ENCODE measurements at regions not wholly inside any gene's neighbourhood (a gene's known extent, or its start where the extent isn't known, plus 50 kb on each side); places are given as distances from the start of the nearest gene placed in this dataset.
"Not testable (repeated sequence)": the region's sequence is repeated elsewhere in the genome, so short reads cannot be mapped to it uniquely, and the experiment has no call there.

DNA sequence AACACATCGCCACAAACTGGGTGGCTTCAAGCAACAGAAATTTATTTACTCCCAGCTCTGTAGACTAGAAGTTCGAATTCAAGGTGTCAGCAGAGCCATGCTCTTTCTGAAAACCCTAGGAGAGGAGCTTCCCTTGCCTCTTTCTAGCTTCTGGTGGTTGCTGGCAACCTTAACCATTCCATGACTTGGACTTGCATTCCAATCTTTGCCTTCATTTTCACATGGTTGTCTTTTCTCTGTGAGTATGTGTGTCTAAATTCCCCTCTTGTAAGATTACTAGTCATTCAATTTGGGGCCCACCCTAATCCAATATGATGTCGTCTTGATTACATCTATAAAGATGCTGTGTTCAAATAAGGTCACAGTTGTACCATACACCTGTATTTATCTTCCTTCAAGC, 65.9 kb upstream of the PRKG1 start:
- no peak overlapping the region for H3K27ac ChIP-seq
- intact Hi-C loops (cut with DNase I; ENCODE audit: low total_unique reads) = no loop called here
- no peak for TF ChIP-seq POLR2A (IDR thresholded peaks at IDR 0.05)
- TF ChIP-seq, protein P1, sequence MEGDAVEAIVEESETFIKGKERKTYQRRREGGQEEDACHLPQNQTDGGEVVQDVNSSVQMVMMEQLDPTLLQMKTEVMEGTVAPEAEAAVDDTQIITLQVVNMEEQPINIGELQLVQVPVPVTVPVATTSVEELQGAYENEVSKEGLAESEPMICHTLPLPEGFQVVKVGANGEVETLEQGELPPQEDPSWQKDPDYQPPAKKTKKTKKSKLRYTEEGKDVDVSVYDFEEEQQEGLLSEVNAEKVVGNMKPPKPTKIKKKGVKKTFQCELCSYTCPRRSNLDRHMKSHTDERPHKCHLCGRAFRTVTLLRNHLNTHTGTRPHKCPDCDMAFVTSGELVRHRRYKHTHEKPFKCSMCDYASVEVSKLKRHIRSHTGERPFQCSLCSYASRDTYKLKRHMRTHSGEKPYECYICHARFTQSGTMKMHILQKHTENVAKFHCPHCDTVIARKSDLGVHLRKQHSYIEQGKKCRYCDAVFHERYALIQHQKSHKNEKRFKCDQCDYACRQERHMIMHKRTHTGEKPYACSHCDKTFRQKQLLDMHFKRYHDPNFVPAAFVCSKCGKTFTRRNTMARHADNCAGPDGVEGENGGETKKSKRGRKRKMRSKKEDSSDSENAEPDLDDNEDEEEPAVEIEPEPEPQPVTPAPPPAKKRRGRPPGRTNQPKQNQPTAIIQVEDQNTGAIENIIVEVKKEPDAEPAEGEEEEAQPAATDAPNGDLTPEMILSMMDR (IDR thresholded peaks at IDR 0.05 in 4 of 5, conservative IDR thresholded peaks at IDR 0.05 in 1 of 5) = no peak
- H3K4me3 ChIP-seq = no peak overlapping the region
- H3K36me3 ChIP-seq = no peaks in the 10 kb centered on the region
- ATAC-seq (no peak), DNase-seq (no peak)
- peaks cover 15 to 32% of the 10 kb centered on the region in 2 donors for H3K4me1 ChIP-seq
- H3K9me3 ChIP-seq = no peaks in the 10 kb centered on the region
- in situ Hi-C loops (cut with MboI; ENCODE audit: low sequenced_read_pairs in 4 of 4) = loop anchor here in 3 of 4 donors (10.0 to 25.0 kb wide), 3 partner anchors 416 to 1206 kb away; no protein-coding TSS in a partner anchor
- no peaks in the 10 kb centered on the region for H3K27me3 ChIP-seq

DNA sequence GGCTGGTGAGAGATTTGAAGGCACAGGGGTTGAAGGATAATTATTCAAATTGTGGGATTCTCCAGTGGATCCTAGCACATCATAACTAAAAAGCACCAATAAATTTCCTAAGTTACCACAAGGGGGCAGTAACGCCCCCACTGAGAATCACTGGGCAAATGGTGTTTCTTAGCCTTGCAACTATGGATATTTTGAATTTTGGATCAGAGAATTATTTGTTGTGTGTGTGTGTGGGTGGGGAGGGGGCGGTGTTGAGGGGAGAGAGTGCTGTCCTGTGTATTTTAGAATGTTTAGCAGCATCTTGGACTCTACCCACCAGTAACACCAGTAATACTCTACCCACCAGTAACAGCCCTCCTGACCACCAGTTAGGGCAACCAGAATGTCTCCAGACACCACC, 63.3 kb upstream of the PRKG1 start:
- no peaks in the 10 kb centered on the region for H3K27me3 ChIP-seq
- H3K36me3 ChIP-seq = no peaks in the 10 kb centered on the region
- H3K27ac ChIP-seq = no peak overlapping the region
- no peak for DNase-seq
- TF ChIP-seq, protein P1 (IDR thresholded peaks at IDR 0.05 in 4 of 5, conservative IDR thresholded peaks at IDR 0.05 in 1 of 5) = peak; percentile 53 to 78 (median 64)
- no peak for TF ChIP-seq POLR2A (IDR thresholded peaks at IDR 0.05)
- intact Hi-C loops (cut with DNase I; ENCODE audit: low total_unique reads) = no loop called here
- H3K9me3 ChIP-seq = no peaks in the 10 kb centered on the region
- in situ Hi-C loops (cut with MboI; ENCODE audit: low sequenced_read_pairs in 4 of 4) = loop anchor here in 1 of 4 donors (25.0 kb wide), 1 partner anchor 951 kb away; no protein-coding TSS in a partner anchor
- ATAC-seq = peak in 1 of 2 donors; percentile 46
- peaks cover 9 to 14% of the 10 kb centered on the region in 2 donors for H3K4me1 ChIP-seq
- H3K4me3 ChIP-seq = no peak overlapping the region

- Histone ChIP-seq H3K4me1 (peaks cover 9% of the 10 kb centered on the region in 2 donors), H3K4me3 (no peak overlapping the region), H3K27me3 (no peaks in the 10 kb centered on the region), H3K27ac (no peak overlapping the region), H3K36me3 (no peaks in the 10 kb centered on the region), H3K9me3 (no peaks in the 10 kb centered on the region)
- TF ChIP-seq, protein P1 (IDR thresholded peaks at IDR 0.05 in 4 of 5, conservative IDR thresholded peaks at IDR 0.05 in 1 of 5) = no peak
- no peak for TF ChIP-seq POLR2A (IDR thresholded peaks at IDR 0.05)
- ATAC-seq (no peak), DNase-seq (no peak)
- intact Hi-C loops (cut with DNase I; ENCODE audit: low total_unique reads) = no loop called here
- in situ Hi-C loops (cut with MboI; ENCODE audit: low sequenced_read_pairs in 4 of 4) = loop anchor here in 1 of 4 donors (25.0 kb wide), 1 partner anchor 950 kb away; no protein-coding TSS in a partner anchor
These were observed 62.2 kb upstream of the PRKG1 start for GRCh38 chr10:51012073-51012472.

DNA sequence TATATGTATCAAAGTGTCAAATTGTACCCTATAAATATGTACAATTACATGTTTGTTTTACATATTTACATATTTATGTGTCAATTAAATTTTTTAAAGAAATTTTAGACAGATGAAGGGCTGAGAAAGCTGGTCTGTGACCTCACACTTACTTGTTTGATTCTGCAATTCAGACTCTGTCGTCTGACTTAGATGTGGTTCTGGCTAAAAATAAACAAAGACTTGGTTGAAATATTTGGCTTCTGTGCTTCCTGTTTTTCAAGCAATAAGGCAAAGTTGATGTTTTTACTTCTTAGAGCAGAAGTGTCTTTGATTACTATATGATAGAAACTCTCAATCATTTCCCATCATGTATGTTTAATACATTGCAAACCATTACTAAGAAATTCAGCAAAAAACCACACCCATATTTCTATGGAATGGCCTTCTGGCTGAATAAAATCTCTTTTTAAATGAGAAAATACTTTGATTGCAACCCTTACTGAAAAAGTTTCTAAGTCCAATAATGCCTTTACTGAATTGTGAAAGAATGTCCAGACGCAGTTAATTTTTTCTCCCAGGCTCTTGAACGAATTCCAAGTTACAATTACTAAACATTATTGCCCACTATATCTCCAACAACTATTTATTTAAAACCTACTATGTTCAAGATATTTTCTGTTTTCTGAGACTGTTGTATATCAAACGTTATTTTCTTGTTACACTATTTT, 59.5 kb upstream of the PRKG1 start:
- TF ChIP-seq POLR2A (IDR thresholded peaks at IDR 0.05) = no peak
- TF ChIP-seq, protein P1 (IDR thresholded peaks at IDR 0.05 in 4 of 5, conservative IDR thresholded peaks at IDR 0.05 in 1 of 5) = no peak
- in situ Hi-C loops (cut with MboI; ENCODE audit: low sequenced_read_pairs in 4 of 4) = loop anchor here in 1 of 4 donors (25.0 kb wide), 1 partner anchor 947 kb away; no protein-coding TSS in a partner anchor
- H3K9me3 ChIP-seq = no peaks in the 10 kb centered on the region
- H3K4me3 ChIP-seq = no peak overlapping the region
- peak overlapping the region in 2 of 4 donors; percentile 15 to 54 for H3K27ac ChIP-seq
- no peaks in the 10 kb centered on the region for H3K36me3 ChIP-seq
- no peak for ATAC-seq
- H3K27me3 ChIP-seq = no peaks in the 10 kb centered on the region
- intact Hi-C loops (cut with DNase I; ENCODE audit: low total_unique reads) = no loop called here
- no peak for DNase-seq
- H3K4me1 ChIP-seq = peaks cover 5 to 9% of the 10 kb centered on the region in 2 donors

GRCh38 chr10:51015390-51015754, 58.9 kb upstream of the PRKG1 start:
- H3K27me3 ChIP-seq; DNase-seq; intact Hi-C loops (cut with DNase I; ENCODE audit: low total_unique reads); H3K4me3 ChIP-seq; H3K36me3 ChIP-seq; H3K9me3 ChIP-seq; ATAC-seq; H3K4me1 ChIP-seq: not testable (repeated sequence)
- in situ Hi-C loops (cut with MboI; ENCODE audit: low sequenced_read_pairs in 4 of 4) = loop anchor here in 1 of 4 donors (25.0 kb wide), 1 partner anchor 947 kb away; no protein-coding TSS in a partner anchor
- peak overlapping the region in 2 of 4 donors; percentile 4 to 8 for H3K27ac ChIP-seq
